ENCODE measurements at regions not wholly inside any gene's neighbourhood (a gene's known extent, or its start where the extent isn't known, plus 50 kb on each side); places are given as distances from the start of the nearest gene placed in this dataset.
A peak's percentile ranks its signal among the peaks of the same experiment; 100 is the strongest.
"Not testable (repeated sequence)": the region's sequence is repeated elsewhere in the genome, so short reads cannot be mapped to it uniquely, and the experiment has no call there.

GRCh38 chr10:3636356-3637181, 148.4 kb downstream of the KLF6 start:
- no peaks in the 10 kb centered on the region for H3K36me3 Mint-ChIP-seq (ENCODE audit: low read depth)
- no peaks in the 10 kb centered on the region for H3K27me3 Mint-ChIP-seq
- H3K27ac Mint-ChIP-seq, result no peak overlapping the region
- no peak for ATAC-seq (replicated peaks)
- no peaks in the 10 kb centered on the region for H3K4me1 Mint-ChIP-seq
- no peaks in the 10 kb centered on the region for H3K9me3 Mint-ChIP-seq
- no peak overlapping the region for H3K4me3 Mint-ChIP-seq

GRCh38 chr10:3635697-3636096, 149.3 kb downstream of the KLF6 start:
- H3K4me1 Mint-ChIP-seq, result peaks cover 7% of the 10 kb centered on the region
- H3K27me3 Mint-ChIP-seq, result no peaks in the 10 kb centered on the region
- no peaks in the 10 kb centered on the region for H3K9me3 Mint-ChIP-seq
- no peaks in the 10 kb centered on the region for H3K36me3 Mint-ChIP-seq (ENCODE audit: low read depth)
- no peak overlapping the region for H3K27ac Mint-ChIP-seq
- ATAC-seq (replicated peaks), result no peak
- no peak overlapping the region for H3K4me3 Mint-ChIP-seq

- H3K4me3 Mint-ChIP-seq, result no peak overlapping the region
- H3K27ac Mint-ChIP-seq, result no peak overlapping the region
- no peak for ATAC-seq (replicated peaks)
- no peaks in the 10 kb centered on the region for H3K27me3 Mint-ChIP-seq
- no peaks in the 10 kb centered on the region for H3K9me3 Mint-ChIP-seq
- peaks cover 7% of the 10 kb centered on the region for H3K4me1 Mint-ChIP-seq
- no peaks in the 10 kb centered on the region for H3K36me3 Mint-ChIP-seq (ENCODE audit: low read depth)
Observed at GRCh38 chr10:3635211-3635671, 149.8 kb downstream of the KLF6 start.

GRCh38 chr10:3634646-3635045, 150.4 kb downstream of the KLF6 start:
- ATAC-seq (replicated peaks); H3K36me3 Mint-ChIP-seq (ENCODE audit: low read depth); H3K4me1 Mint-ChIP-seq; H3K27me3 Mint-ChIP-seq; H3K4me3 Mint-ChIP-seq; H3K9me3 Mint-ChIP-seq; H3K27ac Mint-ChIP-seq: not testable (repeated sequence)

GRCh38 chr10:3631701-3632330, 153.2 kb downstream of the KLF6 start:
- Mint-ChIP-seq H3K4me3 (no peak overlapping the region), H3K27me3 (no peaks in the 10 kb centered on the region), H3K36me3 (ENCODE audit: low read depth) (no peaks in the 10 kb centered on the region), H3K4me1 (peaks cover 7% of the 10 kb centered on the region), H3K9me3 (no peaks in the 10 kb centered on the region), H3K27ac (no peak overlapping the region)
- ATAC-seq (replicated peaks), result peak; percentile 40

- ATAC-seq (replicated peaks), result no peak
- H3K9me3 Mint-ChIP-seq, result no peaks in the 10 kb centered on the region
- no peaks in the 10 kb centered on the region for H3K27me3 Mint-ChIP-seq
- H3K27ac Mint-ChIP-seq, result no peak overlapping the region
- peaks cover 7% of the 10 kb centered on the region for H3K4me1 Mint-ChIP-seq
- H3K4me3 Mint-ChIP-seq, result no peak overlapping the region
- H3K36me3 Mint-ChIP-seq (ENCODE audit: low read depth), result no peaks in the 10 kb centered on the region
Observed at GRCh38 chr10:3631291-3631690, 153.7 kb downstream of the KLF6 start.

GRCh38 chr10:3625959-3626751, 158.9 kb downstream of the KLF6 start:
- Mint-ChIP-seq H3K36me3 (ENCODE audit: low read depth) (no peaks in the 10 kb centered on the region), H3K4me1 (peaks cover 21% of the 10 kb centered on the region), H3K27ac (no peak overlapping the region), H3K4me3 (no peak overlapping the region), H3K9me3 (no peaks in the 10 kb centered on the region), H3K27me3 (no peaks in the 10 kb centered on the region)
- ATAC-seq (replicated peaks), result no peak

- Mint-ChIP-seq H3K4me1 (peaks cover 16% of the 10 kb centered on the region), H3K36me3 (ENCODE audit: low read depth) (no peaks in the 10 kb centered on the region), H3K27ac (peak overlapping the region; percentile 97), H3K9me3 (peaks cover 10% of the 10 kb centered on the region), H3K4me3 (peak overlapping the region; percentile 71), H3K27me3 (no peaks in the 10 kb centered on the region)
- peak; percentile 27 for ATAC-seq (replicated peaks)
Observed at GRCh38 chr10:3624367-3624766, 160.6 kb downstream of the KLF6 start.

- H3K27me3 Mint-ChIP-seq, result no peaks in the 10 kb centered on the region
- peak; percentile 6 for ATAC-seq (replicated peaks)
- peak overlapping the region; percentile 97 for H3K27ac Mint-ChIP-seq
- no peaks in the 10 kb centered on the region for H3K36me3 Mint-ChIP-seq (ENCODE audit: low read depth)
- H3K4me1 Mint-ChIP-seq, result peaks cover 16% of the 10 kb centered on the region
- peaks cover 10% of the 10 kb centered on the region for H3K9me3 Mint-ChIP-seq
- H3K4me3 Mint-ChIP-seq, result peak overlapping the region; percentile 71
Observed at GRCh38 chr10:3623746-3624145, 161.3 kb downstream of the KLF6 start.

- Mint-ChIP-seq H3K4me3 (peak overlapping the region; percentile 71), H3K27ac (peak overlapping the region; percentile 97), H3K36me3 (ENCODE audit: low read depth) (no peaks in the 10 kb centered on the region), H3K27me3 (no peaks in the 10 kb centered on the region), H3K9me3 (peaks cover 10% of the 10 kb centered on the region), H3K4me1 (peaks cover 16% of the 10 kb centered on the region)
- peak; percentile 76 for ATAC-seq (replicated peaks)
Observed at GRCh38 chr10:3622845-3623621, 162.0 kb downstream of the KLF6 start.

- H3K27ac Mint-ChIP-seq, result peak overlapping the region; percentile 97
- peaks cover 10% of the 10 kb centered on the region for H3K9me3 Mint-ChIP-seq
- peak overlapping the region; percentile 71 for H3K4me3 Mint-ChIP-seq
- no peaks in the 10 kb centered on the region for H3K27me3 Mint-ChIP-seq
- H3K4me1 Mint-ChIP-seq, result peaks cover 16% of the 10 kb centered on the region
- H3K36me3 Mint-ChIP-seq (ENCODE audit: low read depth), result no peaks in the 10 kb centered on the region
- peak; percentile 72 for ATAC-seq (replicated peaks)
Observed at GRCh38 chr10:3622427-3622826, 162.6 kb downstream of the KLF6 start.

GRCh38 chr10:3620818-3621217, 164.2 kb downstream of the KLF6 start:
- no peak overlapping the region for H3K27ac Mint-ChIP-seq
- peaks cover 10% of the 10 kb centered on the region for H3K9me3 Mint-ChIP-seq
- no peak for ATAC-seq (replicated peaks)
- H3K4me1 Mint-ChIP-seq, result peaks cover 16% of the 10 kb centered on the region
- no peaks in the 10 kb centered on the region for H3K27me3 Mint-ChIP-seq
- H3K36me3 Mint-ChIP-seq (ENCODE audit: low read depth), result no peaks in the 10 kb centered on the region
- H3K4me3 Mint-ChIP-seq, result no peak overlapping the region

- Mint-ChIP-seq H3K36me3 (ENCODE audit: low read depth) (no peaks in the 10 kb centered on the region), H3K4me1 (peaks cover 16% of the 10 kb centered on the region), H3K27ac (no peak overlapping the region), H3K4me3 (no peak overlapping the region), H3K9me3 (peaks cover 10% of the 10 kb centered on the region), H3K27me3 (no peaks in the 10 kb centered on the region)
- no peak for ATAC-seq (replicated peaks)
Observed at GRCh38 chr10:3619241-3619640, 165.8 kb downstream of the KLF6 start.

GRCh38 chr10:3616880-3617279, 168.1 kb downstream of the KLF6 start:
- Mint-ChIP-seq H3K36me3 (ENCODE audit: low read depth) (no peaks in the 10 kb centered on the region), H3K4me1 (no peaks in the 10 kb centered on the region), H3K9me3 (peaks cover 10% of the 10 kb centered on the region), H3K4me3 (no peak overlapping the region), H3K27me3 (no peaks in the 10 kb centered on the region), H3K27ac (no peak overlapping the region)
- no peak for ATAC-seq (replicated peaks)
